ENCODE measurements at regions not wholly inside any gene's neighbourhood (a gene's known extent, or its start where the extent isn't known, plus 50 kb on each side); places are given as distances from the start of the nearest gene placed in this dataset.

DNA sequence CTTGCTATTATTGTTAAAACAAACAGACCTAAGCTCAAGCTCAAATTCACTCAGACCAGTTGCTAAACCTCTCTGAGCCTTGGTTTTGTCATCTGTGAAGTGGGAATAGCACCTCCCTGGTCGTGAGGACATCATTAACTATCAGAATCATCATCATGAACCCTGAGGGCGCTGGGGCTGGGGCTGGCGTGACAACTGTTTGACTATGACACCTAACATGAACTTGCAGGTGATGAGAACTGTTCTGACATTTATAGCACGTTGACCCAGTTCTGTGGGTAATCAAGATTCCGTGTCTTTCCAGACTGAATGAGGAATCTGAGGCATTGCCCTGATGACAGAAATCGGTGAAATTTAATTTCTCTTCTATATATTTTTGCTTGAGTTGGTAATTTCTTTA, 71.3 kb upstream of the CDH5 start:
- Histone ChIP-seq H2BK5ac (ENCODE audit: low read depth, low read length) (no peak overlapping the region), H2AFZ (ENCODE audit: low read length) (no peak overlapping the region), H3K14ac (ENCODE audit: insufficient read length) (no peak overlapping the region), H2BK120ac (replicated peaks; ENCODE audit: low read depth, low read length) (no peak overlapping the region), H4K5ac (ENCODE audit: insufficient read length, low read depth, low read length) (no peak overlapping the region), H2BK20ac (ENCODE audit: low read length) (no peak overlapping the region), H2AK5ac (ENCODE audit: low read depth, low read length) (no peak overlapping the region), H3K9ac (replicated peaks in 1 of 4; ENCODE audit: extremely low read depth in 1 of 4, low read depth in 3 of 4, low read length in 3 of 4) (no peak overlapping the region), H2BK12ac (ENCODE audit: low read depth, low read length) (no peak overlapping the region), H3K27ac (ENCODE audit: low read depth, low read length) (no peak overlapping the region), H3K27me3 (replicated peaks in 1 of 4; ENCODE audit: control insufficient read depth in 3 of 4, extremely low read depth in 1 of 4, insufficient read depth in 3 of 4, low read length in 3 of 4) (no peaks in the 10 kb centered on the region), H3K79me1 (ENCODE audit: low read depth, low read length) (no peaks in the 10 kb centered on the region), H4K20me1 (replicated peaks in 1 of 2; ENCODE audit: control insufficient read depth in 1 of 2, insufficient read depth in 2 of 2, low read length in 2 of 2) (no peaks in the 10 kb centered on the region), H2BK15ac (ENCODE audit: low read length) (no peak overlapping the region), H3K79me2 (ENCODE audit: control insufficient read depth in 1 of 2, insufficient read depth in 2 of 2, low read length in 2 of 2) (no peaks in the 10 kb centered on the region), H3K9me3 (ENCODE audit: insufficient read depth in 2 of 2, low read depth in 1 of 2, low read length in 1 of 2) (no peaks in the 10 kb centered on the region), H3K4ac (replicated peaks; ENCODE audit: insufficient read length, low read depth, low read length) (no peak overlapping the region), H3K36me3 (ENCODE audit: control insufficient read depth in 2 of 4, insufficient read depth in 4 of 4, low read length in 3 of 4) (no peaks in the 10 kb centered on the region), H3K23me2 (ENCODE audit: low read depth, low read length) (no peaks in the 10 kb centered on the region), H3K56ac (replicated peaks; ENCODE audit: insufficient read length, low read depth, low read length) (no peak overlapping the region), H3K4me1 (replicated peaks in 1 of 4; ENCODE audit: control insufficient read depth in 3 of 4, insufficient read depth in 4 of 4, low read length in 3 of 4) (no peaks in the 10 kb centered on the region), H4K8ac (ENCODE audit: extremely low read depth, insufficient read depth, low read length) (no peak overlapping the region), H4K91ac (replicated peaks; ENCODE audit: insufficient read length, low read length) (no peak overlapping the region), H3K4me2 (ENCODE audit: insufficient read depth in 1 of 2, low read depth in 2 of 2, low read length in 2 of 2) (no peak overlapping the region), H3K23ac (ENCODE audit: insufficient read length) (no peak overlapping the region), H3K18ac (ENCODE audit: extremely low read depth, low read length) (no peak overlapping the region), H3K4me3 (ENCODE audit: extremely low read depth in 1 of 4, insufficient read depth in 2 of 4, low read depth in 3 of 4, low read length in 4 of 4) (no peak overlapping the region)
- no peak for DNase-seq (ENCODE audit: low read depth in 1 of 2, low spot score in 2 of 2)
- POLR2A ChIA-PET (ENCODE audit: partially characterized antibody): no interaction called here
- CTCF ChIA-PET (ENCODE audit: partially characterized antibody): interaction anchor here (0.6 to 2.1 kb wide), 4 partner anchors 16 to 79 kb away, joined by 3 to 10 read pairs (median 4); no protein-coding TSS in a partner anchor
- 88% methylated on average over 6 of the region's 6 CpGs; no CpG with 5 or more reads in 1 of the 2 experiments for WGBS, 2 experiments (ENCODE audit: extremely low coverage in 1 of 2, insufficient coverage in 1 of 2, insufficient read length in 1 of 2, insufficient replicate concordance in 2 of 2, low coverage in 1 of 2, low lambda C conversion rate in 2 of 2, missing lambda C conversion rate in 1 of 2)
- FAIRE-seq: no peak
- TF ChIP-seq NRF1 (IDR thresholded peaks at IDR 0.05; ENCODE audit: low read depth, low read length): no peak
- no peak for TF ChIP-seq SRF (IDR thresholded peaks at IDR 0.05; ENCODE audit: low read depth, low read length)
- TF ChIP-seq RBBP5 (IDR thresholded peaks at IDR 0.05; ENCODE audit: borderline replicate concordance, low read depth, low read length): no peak
- TF ChIP-seq CREB1 (IDR thresholded peaks at IDR 0.05): no peak
- no peak for TF ChIP-seq GTF2F1 (IDR thresholded peaks at IDR 0.05; ENCODE audit: borderline replicate concordance, low read depth, low read length)
- no peak for TF ChIP-seq MAFK (IDR thresholded peaks at IDR 0.05; ENCODE audit: low read depth, low read length)
- no peak for TF ChIP-seq POU5F1 (IDR thresholded peaks at IDR 0.05; ENCODE audit: low read depth, low read length)

Data from H1 (cell line).